ENCODE measurements at regions not wholly inside any gene's neighbourhood (a gene's known extent, or its start where the extent isn't known, plus 50 kb on each side); places are given as distances from the start of the nearest gene placed in this dataset.

DNA sequence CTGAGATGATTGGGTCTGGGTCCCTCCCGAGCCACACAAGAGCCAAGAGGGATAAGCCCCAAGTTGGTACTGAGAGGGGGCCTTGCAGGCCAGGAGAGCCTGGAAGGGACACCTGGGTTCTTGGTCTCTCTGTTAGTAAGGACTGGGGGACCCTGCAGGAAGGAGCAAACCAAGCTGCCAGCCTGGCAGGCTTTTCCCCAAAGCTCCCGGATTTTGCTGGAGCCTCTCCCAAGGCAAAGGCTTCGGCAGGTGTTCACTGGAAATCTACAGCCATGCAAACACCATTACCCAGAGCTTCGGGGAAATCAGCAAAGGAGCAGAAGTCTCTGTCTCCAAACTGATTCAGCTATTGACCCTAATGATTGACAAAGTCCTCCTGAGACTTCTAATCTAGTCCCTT lies 527.9 kb downstream of the BUD13 start:
- TF ChIP-seq EP300 (IDR thresholded peaks at IDR 0.05; ENCODE audit: borderline replicate concordance in 1 of 2, low read depth in 1 of 2, low read length in 1 of 2) = no peak
- TF ChIP-seq, protein P1, sequence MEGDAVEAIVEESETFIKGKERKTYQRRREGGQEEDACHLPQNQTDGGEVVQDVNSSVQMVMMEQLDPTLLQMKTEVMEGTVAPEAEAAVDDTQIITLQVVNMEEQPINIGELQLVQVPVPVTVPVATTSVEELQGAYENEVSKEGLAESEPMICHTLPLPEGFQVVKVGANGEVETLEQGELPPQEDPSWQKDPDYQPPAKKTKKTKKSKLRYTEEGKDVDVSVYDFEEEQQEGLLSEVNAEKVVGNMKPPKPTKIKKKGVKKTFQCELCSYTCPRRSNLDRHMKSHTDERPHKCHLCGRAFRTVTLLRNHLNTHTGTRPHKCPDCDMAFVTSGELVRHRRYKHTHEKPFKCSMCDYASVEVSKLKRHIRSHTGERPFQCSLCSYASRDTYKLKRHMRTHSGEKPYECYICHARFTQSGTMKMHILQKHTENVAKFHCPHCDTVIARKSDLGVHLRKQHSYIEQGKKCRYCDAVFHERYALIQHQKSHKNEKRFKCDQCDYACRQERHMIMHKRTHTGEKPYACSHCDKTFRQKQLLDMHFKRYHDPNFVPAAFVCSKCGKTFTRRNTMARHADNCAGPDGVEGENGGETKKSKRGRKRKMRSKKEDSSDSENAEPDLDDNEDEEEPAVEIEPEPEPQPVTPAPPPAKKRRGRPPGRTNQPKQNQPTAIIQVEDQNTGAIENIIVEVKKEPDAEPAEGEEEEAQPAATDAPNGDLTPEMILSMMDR (IDR thresholded peaks at IDR 0.05) = no peak
- no peak for TF ChIP-seq SIN3A (IDR thresholded peaks at IDR 0.05; ENCODE audit: borderline replicate concordance, low read depth, low read length)
- TF ChIP-seq, protein P2, sequence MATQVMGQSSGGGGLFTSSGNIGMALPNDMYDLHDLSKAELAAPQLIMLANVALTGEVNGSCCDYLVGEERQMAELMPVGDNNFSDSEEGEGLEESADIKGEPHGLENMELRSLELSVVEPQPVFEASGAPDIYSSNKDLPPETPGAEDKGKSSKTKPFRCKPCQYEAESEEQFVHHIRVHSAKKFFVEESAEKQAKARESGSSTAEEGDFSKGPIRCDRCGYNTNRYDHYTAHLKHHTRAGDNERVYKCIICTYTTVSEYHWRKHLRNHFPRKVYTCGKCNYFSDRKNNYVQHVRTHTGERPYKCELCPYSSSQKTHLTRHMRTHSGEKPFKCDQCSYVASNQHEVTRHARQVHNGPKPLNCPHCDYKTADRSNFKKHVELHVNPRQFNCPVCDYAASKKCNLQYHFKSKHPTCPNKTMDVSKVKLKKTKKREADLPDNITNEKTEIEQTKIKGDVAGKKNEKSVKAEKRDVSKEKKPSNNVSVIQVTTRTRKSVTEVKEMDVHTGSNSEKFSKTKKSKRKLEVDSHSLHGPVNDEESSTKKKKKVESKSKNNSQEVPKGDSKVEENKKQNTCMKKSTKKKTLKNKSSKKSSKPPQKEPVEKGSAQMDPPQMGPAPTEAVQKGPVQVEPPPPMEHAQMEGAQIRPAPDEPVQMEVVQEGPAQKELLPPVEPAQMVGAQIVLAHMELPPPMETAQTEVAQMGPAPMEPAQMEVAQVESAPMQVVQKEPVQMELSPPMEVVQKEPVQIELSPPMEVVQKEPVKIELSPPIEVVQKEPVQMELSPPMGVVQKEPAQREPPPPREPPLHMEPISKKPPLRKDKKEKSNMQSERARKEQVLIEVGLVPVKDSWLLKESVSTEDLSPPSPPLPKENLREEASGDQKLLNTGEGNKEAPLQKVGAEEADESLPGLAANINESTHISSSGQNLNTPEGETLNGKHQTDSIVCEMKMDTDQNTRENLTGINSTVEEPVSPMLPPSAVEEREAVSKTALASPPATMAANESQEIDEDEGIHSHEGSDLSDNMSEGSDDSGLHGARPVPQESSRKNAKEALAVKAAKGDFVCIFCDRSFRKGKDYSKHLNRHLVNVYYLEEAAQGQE (IDR thresholded peaks at IDR 0.05; ENCODE audit: low read depth, low read length) = no peak
- TF ChIP-seq JUND (IDR thresholded peaks at IDR 0.05) = no peak
- TF ChIP-seq, protein P3, sequence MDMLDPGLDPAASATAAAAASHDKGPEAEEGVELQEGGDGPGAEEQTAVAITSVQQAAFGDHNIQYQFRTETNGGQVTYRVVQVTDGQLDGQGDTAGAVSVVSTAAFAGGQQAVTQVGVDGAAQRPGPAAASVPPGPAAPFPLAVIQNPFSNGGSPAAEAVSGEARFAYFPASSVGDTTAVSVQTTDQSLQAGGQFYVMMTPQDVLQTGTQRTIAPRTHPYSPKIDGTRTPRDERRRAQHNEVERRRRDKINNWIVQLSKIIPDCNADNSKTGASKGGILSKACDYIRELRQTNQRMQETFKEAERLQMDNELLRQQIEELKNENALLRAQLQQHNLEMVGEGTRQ (IDR thresholded peaks at IDR 0.05; ENCODE audit: borderline replicate concordance, low read depth, low read length) = no peak
- TF ChIP-seq, protein P4, sequence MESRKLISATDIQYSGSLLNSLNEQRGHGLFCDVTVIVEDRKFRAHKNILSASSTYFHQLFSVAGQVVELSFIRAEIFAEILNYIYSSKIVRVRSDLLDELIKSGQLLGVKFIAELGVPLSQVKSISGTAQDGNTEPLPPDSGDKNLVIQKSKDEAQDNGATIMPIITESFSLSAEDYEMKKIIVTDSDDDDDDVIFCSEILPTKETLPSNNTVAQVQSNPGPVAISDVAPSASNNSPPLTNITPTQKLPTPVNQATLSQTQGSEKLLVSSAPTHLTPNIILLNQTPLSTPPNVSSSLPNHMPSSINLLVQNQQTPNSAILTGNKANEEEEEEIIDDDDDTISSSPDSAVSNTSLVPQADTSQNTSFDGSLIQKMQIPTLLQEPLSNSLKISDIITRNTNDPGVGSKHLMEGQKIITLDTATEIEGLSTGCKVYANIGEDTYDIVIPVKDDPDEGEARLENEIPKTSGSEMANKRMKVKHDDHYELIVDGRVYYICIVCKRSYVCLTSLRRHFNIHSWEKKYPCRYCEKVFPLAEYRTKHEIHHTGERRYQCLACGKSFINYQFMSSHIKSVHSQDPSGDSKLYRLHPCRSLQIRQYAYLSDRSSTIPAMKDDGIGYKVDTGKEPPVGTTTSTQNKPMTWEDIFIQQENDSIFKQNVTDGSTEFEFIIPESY (IDR thresholded peaks at IDR 0.05; ENCODE audit: borderline replicate concordance, low read depth) = no peak

Measured in SK-N-SH (cell line).